CD8-positive, alpha-beta memory T cell (primary cell): ENCODE measurements at regions not wholly inside any gene's neighbourhood (a gene's known extent, or its start where the extent isn't known, plus 50 kb on each side); places are given as distances from the start of the nearest gene placed in this dataset.

Experiments
- CTCF ChIA-PET: fragments of 350-600 bp; sonication (Branson Sonifier 250); formaldehyde crosslinking; loops from one replicate; lab custom pipeline; 2021; ENCODE audit warnings: antibody characterized with exemption; lab: Charles Lee
- POLR2A ChIA-PET: fragments of 350-600 bp; sonication (Branson Sonifier 250); formaldehyde crosslinking; loops from one replicate; lab custom pipeline; 2021; ENCODE audit warnings: antibody characterized with exemption; lab: Charles Lee
- DNase-seq, 5 donors: peaks; one replicate each; pipeline versions ENCODE4 v3.0.0 to v3.0.0-alpha.2; 2020 to 2022; ENCODE audit warnings: mixed read lengths in 1 of 5
- H3K27ac ChIP-seq: one replicate; pipeline ENCODE4 v1.7.0; 2013; ENCODE audit warnings: low read depth, mild to moderate bottlenecking, low read length, moderate library complexity
- H3K27me3 ChIP-seq: 2 replicates; pipeline ENCODE4 v1.7.0; 2013; ENCODE audit warnings: low read length, mild to moderate bottlenecking; ENCODE audit not compliant: insufficient read depth, poor library complexity, severe bottlenecking
- H3K36me3 ChIP-seq: 2 replicates; pipeline ENCODE4 v1.7.0; 2013; ENCODE audit warnings: mild to moderate bottlenecking, low read length, moderate library complexity; ENCODE audit not compliant: insufficient read depth
- H3K4me1 ChIP-seq: 2 replicates; pipeline ENCODE4 v1.7.0; 2013; ENCODE audit warnings: mild to moderate bottlenecking, low read length, moderate library complexity; ENCODE audit not compliant: insufficient read depth
- H3K4me3 ChIP-seq: 2 replicates; pipeline ENCODE4 v1.7.0; 2013; ENCODE audit warnings: mild to moderate bottlenecking, low read length
- H3K9me3 ChIP-seq: 2 replicates; pipeline ENCODE4 v1.7.0; 2013; ENCODE audit warnings: mild to moderate bottlenecking, low read length
- H3K27ac Mint-ChIP-seq, 8 donors: one replicate each; pipeline ENCODE4 v1.8.0; 2020 to 2021; ENCODE audit warnings: mixed read lengths in 8 of 8, mild to moderate bottlenecking in 6 of 8, inconsistent platforms in 3 of 8, moderate library complexity in 3 of 8
- H3K27me3 Mint-ChIP-seq, 2 donors: one replicate each; pipeline ENCODE4 v1.8.0; 2020 to 2021; ENCODE audit warnings: mixed read lengths in 2 of 2, mild to moderate bottlenecking in 1 of 2, moderate library complexity in 1 of 2
- H3K36me3 Mint-ChIP-seq, 3 donors: one replicate each; pipeline ENCODE4 v1.8.0; 2020 to 2021; ENCODE audit warnings: mixed read lengths in 3 of 3, inconsistent platforms in 1 of 3, mild to moderate bottlenecking in 1 of 3
- H3K4me1 Mint-ChIP-seq, 3 donors: one replicate each; pipeline ENCODE4 v1.8.0; 2020 to 2021; ENCODE audit warnings: mixed read lengths in 3 of 3, inconsistent platforms in 1 of 3, mild to moderate bottlenecking in 1 of 3
- H3K4me3 Mint-ChIP-seq, 7 donors: one replicate each; pipeline ENCODE4 v1.8.0; 2020 to 2021; ENCODE audit warnings: mixed read lengths in 7 of 7, mild to moderate bottlenecking in 6 of 7, moderate library complexity in 4 of 7, inconsistent platforms in 2 of 7
- H3K9me3 Mint-ChIP-seq, 5 donors: one replicate each; pipeline ENCODE4 v1.8.0; 2020 to 2022; ENCODE audit warnings: mixed read lengths in 5 of 5, mild to moderate bottlenecking in 3 of 5, moderate library complexity in 2 of 5, inconsistent platforms in 1 of 5

DNA sequence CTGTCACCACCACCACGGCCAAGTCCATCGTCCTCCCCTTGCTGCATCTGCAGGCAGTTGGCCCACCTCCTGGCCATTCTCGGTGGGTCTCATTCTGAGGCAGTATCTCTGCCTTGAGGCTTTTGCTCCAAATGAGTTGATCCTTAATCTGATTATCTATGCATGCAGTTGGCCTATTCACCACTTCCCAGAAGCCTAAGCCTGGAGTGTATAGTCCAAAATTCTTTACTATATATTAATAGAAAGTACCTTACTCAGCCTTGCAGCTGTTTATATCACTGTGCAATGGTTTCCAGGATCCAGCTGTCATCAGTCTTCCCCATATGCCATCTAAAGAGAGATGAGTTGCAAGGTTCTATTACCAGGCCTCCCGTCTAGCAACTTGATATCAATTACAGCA is 292.4 kb downstream of the SS18 start:
- Histone ChIP-seq H3K9me3 (no peaks in the 10 kb centered on the region), H3K4me3 (no peak overlapping the region), H3K36me3 (no peaks in the 10 kb centered on the region), H3K4me1 (no peaks in the 10 kb centered on the region), H3K27ac (no peak overlapping the region), H3K27me3 (no peaks in the 10 kb centered on the region)
- ChIA-PET POLR2A (no interaction called here), CTCF (no interaction called here)
- Mint-ChIP-seq H3K27me3 (peaks cover 0 to 6% of the 10 kb centered on the region in 2 donors), H3K4me1 (no peaks in the 10 kb centered on the region), H3K9me3 (peaks cover 0 to 2% (median 0%) of the 10 kb centered on the region in 5 donors), H3K27ac (peak overlapping the region in 1 of 8 donors; percentile 85), H3K36me3 (no peaks in the 10 kb centered on the region), H3K4me3 (no peak overlapping the region)
- DNase-seq: no peak

DNA sequence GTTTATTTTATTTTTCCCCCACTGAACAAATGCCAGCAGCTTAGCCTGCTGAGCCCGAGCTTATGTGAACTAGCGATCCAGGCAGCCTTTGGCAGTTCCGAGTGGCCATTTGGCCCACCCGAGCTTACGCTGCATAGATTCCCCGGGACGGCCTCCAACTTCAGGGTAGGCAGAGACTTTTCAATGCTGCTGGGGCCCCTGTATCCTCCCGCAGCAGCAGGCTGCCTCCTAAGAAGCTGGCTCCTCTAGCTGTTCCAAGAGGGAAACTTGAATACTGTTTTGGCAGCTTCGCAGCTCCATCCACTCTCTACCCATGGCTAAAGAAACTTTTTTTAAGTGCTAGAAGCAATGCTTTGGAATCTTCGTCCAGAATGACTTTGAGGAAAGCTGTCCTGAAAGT is 295.2 kb downstream of the SS18 start:
- Histone ChIP-seq H3K9me3 (no peaks in the 10 kb centered on the region), H3K4me3 (no peak overlapping the region), H3K36me3 (no peaks in the 10 kb centered on the region), H3K27ac (no peak overlapping the region), H3K4me1 (no peaks in the 10 kb centered on the region), H3K27me3 (no peaks in the 10 kb centered on the region)
- H3K9me3 Mint-ChIP-seq: peaks cover 0 to 2% (median 0%) of the 10 kb centered on the region in 5 donors
- H3K36me3 Mint-ChIP-seq: no peaks in the 10 kb centered on the region
- H3K4me3 Mint-ChIP-seq: no peak overlapping the region
- peaks cover 0 to 3% of the 10 kb centered on the region in 2 donors for H3K27me3 Mint-ChIP-seq
- no peak for DNase-seq
- no peaks in the 10 kb centered on the region for H3K4me1 Mint-ChIP-seq
- no peak overlapping the region for H3K27ac Mint-ChIP-seq
- CTCF ChIA-PET: no interaction called here
- POLR2A ChIA-PET: no interaction called here

GRCh38 chr18:25787276-25787675 is 303.1 kb downstream of the SS18 start:
- Mint-ChIP-seq H3K4me1 (no peaks in the 10 kb centered on the region), H3K27me3 (peaks cover 0 to 7% of the 10 kb centered on the region in 2 donors), H3K36me3 (no peaks in the 10 kb centered on the region), H3K27ac (no peak overlapping the region), H3K9me3 (peaks cover 0 to 1% (median 0%) of the 10 kb centered on the region in 5 donors), H3K4me3 (no peak overlapping the region)
- Histone ChIP-seq H3K36me3 (no peaks in the 10 kb centered on the region), H3K27ac (no peak overlapping the region), H3K27me3 (no peaks in the 10 kb centered on the region), H3K9me3 (no peaks in the 10 kb centered on the region), H3K4me3 (no peak overlapping the region), H3K4me1 (no peaks in the 10 kb centered on the region)
- POLR2A ChIA-PET: no interaction called here
- no peak for DNase-seq
- CTCF ChIA-PET: no interaction called here

GRCh38 chr18:25786758-25787157 is 303.7 kb downstream of the SS18 start:
- Mint-ChIP-seq H3K4me1 (no peaks in the 10 kb centered on the region), H3K27me3 (peaks cover 0 to 7% of the 10 kb centered on the region in 2 donors), H3K9me3 (peaks cover 0 to 1% (median 0%) of the 10 kb centered on the region in 5 donors), H3K27ac (no peak overlapping the region), H3K36me3 (no peaks in the 10 kb centered on the region), H3K4me3 (no peak overlapping the region)
- Histone ChIP-seq H3K36me3 (no peaks in the 10 kb centered on the region), H3K27ac (no peak overlapping the region), H3K9me3 (no peaks in the 10 kb centered on the region), H3K4me1 (no peaks in the 10 kb centered on the region), H3K27me3 (no peaks in the 10 kb centered on the region), H3K4me3 (no peak overlapping the region)
- ChIA-PET CTCF (no interaction called here), POLR2A (no interaction called here)
- DNase-seq: no peak

GRCh38 chr18:25780105-25780504 is 310.3 kb downstream of the SS18 start:
- Histone ChIP-seq H3K27ac (no peak overlapping the region), H3K4me3 (no peak overlapping the region), H3K4me1 (no peaks in the 10 kb centered on the region), H3K27me3 (no peaks in the 10 kb centered on the region), H3K9me3 (no peaks in the 10 kb centered on the region), H3K36me3 (no peaks in the 10 kb centered on the region)
- POLR2A ChIA-PET: no interaction called here
- H3K9me3 Mint-ChIP-seq: no peaks in the 10 kb centered on the region
- no peaks in the 10 kb centered on the region for H3K4me1 Mint-ChIP-seq
- peaks cover 0 to 5% of the 10 kb centered on the region in 2 donors for H3K27me3 Mint-ChIP-seq
- DNase-seq: no peak
- CTCF ChIA-PET: no interaction called here
- no peak overlapping the region for H3K4me3 Mint-ChIP-seq
- no peaks in the 10 kb centered on the region for H3K36me3 Mint-ChIP-seq
- H3K27ac Mint-ChIP-seq: no peak overlapping the region

GRCh38 chr18:25771796-25772195 is 318.6 kb downstream of the SS18 start:
- Histone ChIP-seq H3K9me3 (no peaks in the 10 kb centered on the region), H3K27me3 (no peaks in the 10 kb centered on the region), H3K27ac (no peak overlapping the region), H3K4me1 (no peaks in the 10 kb centered on the region), H3K4me3 (no peak overlapping the region), H3K36me3 (no peaks in the 10 kb centered on the region)
- peaks cover 0 to 2% of the 10 kb centered on the region in 2 donors for H3K27me3 Mint-ChIP-seq
- CTCF ChIA-PET: no interaction called here
- peaks cover 0 to 3% (median 0%) of the 10 kb centered on the region in 5 donors for H3K9me3 Mint-ChIP-seq
- H3K27ac Mint-ChIP-seq: no peak overlapping the region
- DNase-seq: no peak
- H3K4me1 Mint-ChIP-seq: no peaks in the 10 kb centered on the region
- H3K4me3 Mint-ChIP-seq: no peak overlapping the region
- no peaks in the 10 kb centered on the region for H3K36me3 Mint-ChIP-seq
- POLR2A ChIA-PET: no interaction called here

DNA sequence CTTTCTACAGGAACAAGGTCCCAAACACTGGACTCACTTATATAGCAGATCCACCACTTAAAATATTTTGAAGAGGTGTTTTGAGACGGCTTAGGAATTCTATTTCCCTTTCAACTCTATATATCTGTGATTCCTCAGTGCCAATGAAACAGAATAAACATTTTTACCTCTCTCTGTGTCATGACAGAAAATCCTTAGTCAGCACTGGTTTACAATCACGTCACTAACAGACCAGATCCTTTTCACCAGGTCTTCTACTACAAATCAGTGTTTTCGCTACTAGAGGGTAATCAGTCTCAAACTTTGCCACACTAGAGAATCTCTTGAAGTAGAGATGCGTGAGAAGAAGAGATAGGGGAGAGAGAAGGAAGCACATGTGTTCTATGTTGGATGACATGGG is 325.6 kb downstream of the SS18 start:
- Histone ChIP-seq H3K36me3 (no peaks in the 10 kb centered on the region), H3K27me3 (no peaks in the 10 kb centered on the region), H3K27ac (no peak overlapping the region), H3K4me1 (no peaks in the 10 kb centered on the region), H3K4me3 (no peak overlapping the region), H3K9me3 (no peaks in the 10 kb centered on the region)
- H3K4me3 Mint-ChIP-seq: no peak overlapping the region
- H3K9me3 Mint-ChIP-seq: peaks cover 0 to 3% (median 0%) of the 10 kb centered on the region in 5 donors
- no peaks in the 10 kb centered on the region for H3K36me3 Mint-ChIP-seq
- no peaks in the 10 kb centered on the region for H3K4me1 Mint-ChIP-seq
- ChIA-PET CTCF (no interaction called here), POLR2A (no interaction called here)
- H3K27ac Mint-ChIP-seq: no peak overlapping the region
- peaks cover 0 to 2% of the 10 kb centered on the region in 2 donors for H3K27me3 Mint-ChIP-seq
- DNase-seq: no peak

GRCh38 chr18:25759111-25759510 is 331.3 kb downstream of the SS18 start:
- Mint-ChIP-seq H3K27ac (no peak overlapping the region), H3K27me3 (peaks cover 0 to 2% of the 10 kb centered on the region in 2 donors), H3K36me3 (no peaks in the 10 kb centered on the region), H3K4me1 (no peaks in the 10 kb centered on the region), H3K4me3 (no peak overlapping the region), H3K9me3 (peaks cover 0 to under 1% (median 0%) of the 10 kb centered on the region in 5 donors)
- Histone ChIP-seq H3K27me3 (no peaks in the 10 kb centered on the region), H3K4me3 (no peak overlapping the region), H3K36me3 (no peaks in the 10 kb centered on the region), H3K9me3 (no peaks in the 10 kb centered on the region), H3K4me1 (no peaks in the 10 kb centered on the region), H3K27ac (no peak overlapping the region)
- DNase-seq: no peak
- ChIA-PET POLR2A (no interaction called here), CTCF (no interaction called here)
